ENCODE measurements at regions not wholly inside any gene's neighbourhood (a gene's known extent, or its start where the extent isn't known, plus 50 kb on each side); places are given as distances from the start of the nearest gene placed in this dataset.

DNA sequence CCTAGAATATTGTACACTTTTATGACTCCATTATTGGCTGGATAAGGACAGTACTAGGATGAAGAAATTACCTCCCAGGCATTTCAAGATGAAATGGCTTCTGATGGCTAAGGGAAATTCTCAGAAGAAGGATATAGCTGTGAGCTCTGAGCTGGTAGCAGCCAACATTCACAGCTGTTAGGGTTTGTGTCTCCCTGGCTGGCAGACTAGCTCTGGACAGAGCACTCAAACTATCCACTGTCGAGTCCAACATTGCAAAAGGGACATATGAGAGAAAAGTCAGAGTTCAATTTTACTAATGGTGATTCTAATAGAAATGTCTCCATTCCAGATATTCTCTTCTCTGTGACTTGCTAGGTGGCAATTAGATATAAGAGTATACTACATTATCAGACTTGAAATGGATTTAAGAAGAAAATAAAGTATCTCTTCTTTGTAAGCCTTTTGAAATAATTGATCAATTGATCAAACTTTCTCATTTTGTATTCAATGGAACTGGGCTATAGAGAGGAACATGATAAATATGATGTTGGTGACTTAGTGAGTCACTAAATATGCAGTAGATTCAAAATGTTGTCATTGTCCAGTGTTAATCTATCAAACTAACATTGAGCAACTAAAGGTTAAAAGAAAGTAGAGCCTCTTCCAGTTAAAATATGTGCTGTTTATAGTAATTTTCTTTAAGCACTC, 1920.3 kb downstream of the SUCLG1 start:
- TF ChIP-seq, protein P1, sequence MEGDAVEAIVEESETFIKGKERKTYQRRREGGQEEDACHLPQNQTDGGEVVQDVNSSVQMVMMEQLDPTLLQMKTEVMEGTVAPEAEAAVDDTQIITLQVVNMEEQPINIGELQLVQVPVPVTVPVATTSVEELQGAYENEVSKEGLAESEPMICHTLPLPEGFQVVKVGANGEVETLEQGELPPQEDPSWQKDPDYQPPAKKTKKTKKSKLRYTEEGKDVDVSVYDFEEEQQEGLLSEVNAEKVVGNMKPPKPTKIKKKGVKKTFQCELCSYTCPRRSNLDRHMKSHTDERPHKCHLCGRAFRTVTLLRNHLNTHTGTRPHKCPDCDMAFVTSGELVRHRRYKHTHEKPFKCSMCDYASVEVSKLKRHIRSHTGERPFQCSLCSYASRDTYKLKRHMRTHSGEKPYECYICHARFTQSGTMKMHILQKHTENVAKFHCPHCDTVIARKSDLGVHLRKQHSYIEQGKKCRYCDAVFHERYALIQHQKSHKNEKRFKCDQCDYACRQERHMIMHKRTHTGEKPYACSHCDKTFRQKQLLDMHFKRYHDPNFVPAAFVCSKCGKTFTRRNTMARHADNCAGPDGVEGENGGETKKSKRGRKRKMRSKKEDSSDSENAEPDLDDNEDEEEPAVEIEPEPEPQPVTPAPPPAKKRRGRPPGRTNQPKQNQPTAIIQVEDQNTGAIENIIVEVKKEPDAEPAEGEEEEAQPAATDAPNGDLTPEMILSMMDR (conservative IDR thresholded peaks at IDR 0.05): no peak
- DNase-seq (ENCODE audit: extremely low spot score, unreplicated experiment): no peak
- H3K27ac Mint-ChIP-seq: no peak overlapping the region
- no peaks in the 10 kb centered on the region for H3K36me3 Mint-ChIP-seq
- H3K4me3 Mint-ChIP-seq: no peak overlapping the region
- H3K27me3 Mint-ChIP-seq: no peaks in the 10 kb centered on the region
- no peaks in the 10 kb centered on the region for H3K9me3 Mint-ChIP-seq
- H3K4me1 Mint-ChIP-seq (ENCODE audit: unreplicated experiment): peaks cover 2% of the 10 kb centered on the region

- Mint-ChIP-seq H3K36me3 (no peaks in the 10 kb centered on the region), H3K4me3 (no peak overlapping the region), H3K4me1 (ENCODE audit: unreplicated experiment) (no peaks in the 10 kb centered on the region), H3K27me3 (no peaks in the 10 kb centered on the region), H3K27ac (no peak overlapping the region), H3K9me3 (peaks cover 7% of the 10 kb centered on the region)
- TF ChIP-seq, protein P1 (conservative IDR thresholded peaks at IDR 0.05): no peak
- DNase-seq (ENCODE audit: extremely low spot score, unreplicated experiment): no peak
Observed at GRCh38 chr2:82528288-82528687, 1930.8 kb downstream of the SUCLG1 start.

DNA sequence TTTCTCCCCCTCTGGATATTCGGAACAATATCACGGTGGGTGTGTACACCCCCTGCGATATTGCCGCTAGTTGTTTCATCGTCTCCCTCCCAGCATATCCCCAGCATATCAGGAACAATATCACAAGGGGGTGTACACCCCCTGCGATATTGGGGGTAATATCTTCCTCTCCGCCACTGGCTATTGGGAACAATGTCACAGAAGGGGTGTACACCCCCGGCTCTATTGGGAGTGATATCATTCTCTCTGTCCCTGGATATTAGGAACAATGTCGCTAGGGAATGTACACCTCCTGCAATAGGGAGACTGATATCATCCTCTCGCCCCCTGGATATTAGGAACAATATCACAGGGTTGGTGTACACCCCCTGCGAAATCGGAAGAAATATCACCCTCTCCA, 1932.0 kb downstream of the SUCLG1 start:
- no peaks in the 10 kb centered on the region for H3K27me3 Mint-ChIP-seq
- TF ChIP-seq, protein P1 (conservative IDR thresholded peaks at IDR 0.05): no peak
- H3K4me1 Mint-ChIP-seq (ENCODE audit: unreplicated experiment): no peaks in the 10 kb centered on the region
- no peak for DNase-seq (ENCODE audit: extremely low spot score, unreplicated experiment)
- H3K27ac Mint-ChIP-seq: no peak overlapping the region
- H3K36me3 Mint-ChIP-seq: no peaks in the 10 kb centered on the region
- no peak overlapping the region for H3K4me3 Mint-ChIP-seq
- peaks cover 7% of the 10 kb centered on the region for H3K9me3 Mint-ChIP-seq

- H3K9me3 Mint-ChIP-seq: peaks cover 7% of the 10 kb centered on the region
- no peaks in the 10 kb centered on the region for H3K27me3 Mint-ChIP-seq
- H3K36me3 Mint-ChIP-seq: no peaks in the 10 kb centered on the region
- no peaks in the 10 kb centered on the region for H3K4me1 Mint-ChIP-seq (ENCODE audit: unreplicated experiment)
- H3K4me3 Mint-ChIP-seq: no peak overlapping the region
- no peak for DNase-seq (ENCODE audit: extremely low spot score, unreplicated experiment)
- TF ChIP-seq, protein P1 (conservative IDR thresholded peaks at IDR 0.05): no peak
- H3K27ac Mint-ChIP-seq: no peak overlapping the region
Observed at GRCh38 chr2:82526277-82526676, 1932.8 kb downstream of the SUCLG1 start.

DNA sequence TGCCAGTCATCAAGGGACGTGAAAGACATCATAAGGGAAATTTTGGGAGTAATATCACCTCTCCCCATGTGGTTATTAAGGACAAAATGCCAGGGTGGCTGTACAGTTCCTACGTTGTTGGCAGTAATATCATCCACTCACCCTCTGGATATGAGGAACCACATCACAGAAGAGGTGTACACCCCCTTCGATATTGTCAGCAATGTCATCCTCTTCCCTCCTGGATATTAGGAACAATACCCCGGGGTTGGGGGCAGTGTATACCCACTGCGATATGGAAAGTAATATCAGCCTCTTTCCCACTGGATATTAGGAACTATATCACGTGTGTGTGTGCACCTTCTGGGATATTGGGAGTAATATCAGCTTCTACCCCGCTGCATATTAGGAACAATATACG, 1933.3 kb downstream of the SUCLG1 start:
- no peaks in the 10 kb centered on the region for H3K36me3 Mint-ChIP-seq
- no peaks in the 10 kb centered on the region for H3K4me1 Mint-ChIP-seq (ENCODE audit: unreplicated experiment)
- H3K4me3 Mint-ChIP-seq: no peak overlapping the region
- H3K27ac Mint-ChIP-seq: no peak overlapping the region
- H3K27me3 Mint-ChIP-seq: no peaks in the 10 kb centered on the region
- DNase-seq (ENCODE audit: extremely low spot score, unreplicated experiment): no peak
- TF ChIP-seq, protein P1 (conservative IDR thresholded peaks at IDR 0.05): no peak
- peaks cover 7% of the 10 kb centered on the region for H3K9me3 Mint-ChIP-seq
